ENCODE measurements at regions not wholly inside any gene's neighbourhood (a gene's known extent, or its start where the extent isn't known, plus 50 kb on each side); places are given as distances from the start of the nearest gene placed in this dataset.

DNA sequence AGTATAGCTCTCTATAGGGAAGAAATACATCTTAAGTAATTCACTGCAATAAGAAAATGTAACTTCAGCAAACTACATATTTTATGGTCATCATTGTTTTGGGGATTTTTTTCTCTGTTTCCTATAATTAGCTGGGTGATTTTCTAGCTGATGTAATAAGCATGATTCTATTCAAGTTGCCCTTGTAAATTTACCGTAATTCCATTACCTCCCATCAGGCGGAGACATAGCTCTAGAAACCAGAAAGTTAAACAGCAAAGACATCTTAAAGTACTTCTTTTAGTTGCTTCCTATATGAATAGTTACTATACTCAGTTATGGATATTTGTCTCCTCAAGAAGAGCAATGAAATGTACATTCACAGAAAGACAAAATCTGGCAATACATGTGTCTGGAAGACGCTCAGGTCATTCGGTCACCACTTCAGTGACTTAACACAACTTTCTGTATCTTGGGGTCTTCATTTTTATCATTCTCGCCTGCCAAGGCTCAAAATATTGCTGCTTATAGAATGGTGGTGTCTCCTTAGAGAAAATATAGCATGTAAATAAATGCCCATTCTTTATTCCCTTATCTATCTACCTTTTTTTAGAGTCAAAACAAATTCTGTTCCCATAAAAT is 239.9 kb upstream of the ZC3H12C start:
- no peak for DNase-seq
- TF ChIP-seq POLR2A (IDR thresholded peaks at IDR 0.05) (no peak), POLR2AphosphoS5 (IDR thresholded peaks at IDR 0.05) (no peak)
- TF ChIP-seq, protein P1, sequence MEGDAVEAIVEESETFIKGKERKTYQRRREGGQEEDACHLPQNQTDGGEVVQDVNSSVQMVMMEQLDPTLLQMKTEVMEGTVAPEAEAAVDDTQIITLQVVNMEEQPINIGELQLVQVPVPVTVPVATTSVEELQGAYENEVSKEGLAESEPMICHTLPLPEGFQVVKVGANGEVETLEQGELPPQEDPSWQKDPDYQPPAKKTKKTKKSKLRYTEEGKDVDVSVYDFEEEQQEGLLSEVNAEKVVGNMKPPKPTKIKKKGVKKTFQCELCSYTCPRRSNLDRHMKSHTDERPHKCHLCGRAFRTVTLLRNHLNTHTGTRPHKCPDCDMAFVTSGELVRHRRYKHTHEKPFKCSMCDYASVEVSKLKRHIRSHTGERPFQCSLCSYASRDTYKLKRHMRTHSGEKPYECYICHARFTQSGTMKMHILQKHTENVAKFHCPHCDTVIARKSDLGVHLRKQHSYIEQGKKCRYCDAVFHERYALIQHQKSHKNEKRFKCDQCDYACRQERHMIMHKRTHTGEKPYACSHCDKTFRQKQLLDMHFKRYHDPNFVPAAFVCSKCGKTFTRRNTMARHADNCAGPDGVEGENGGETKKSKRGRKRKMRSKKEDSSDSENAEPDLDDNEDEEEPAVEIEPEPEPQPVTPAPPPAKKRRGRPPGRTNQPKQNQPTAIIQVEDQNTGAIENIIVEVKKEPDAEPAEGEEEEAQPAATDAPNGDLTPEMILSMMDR (IDR thresholded peaks at IDR 0.05 in 8 of 11, conservative IDR thresholded peaks at IDR 0.05 in 3 of 11), result peak in 8 of 11 experiments; percentile 6 to 46 (median 36)
- intact Hi-C loops (cut with DNase I; ENCODE audit: low total_unique reads), result no loop called here
- WGBS, 5 donors, result 61 to 73% (median 66%) methylated on average over 5 of the region's 5 CpGs
- H3K4me3 ChIP-seq, result no peak overlapping the region
- H3K36me3 ChIP-seq, result no peaks in the 10 kb centered on the region
- no peaks in the 10 kb centered on the region for H3K4me1 ChIP-seq
- no peaks in the 10 kb centered on the region for H3K27me3 ChIP-seq (replicated peaks in 1 of 7)
- H3K27ac ChIP-seq, result no peak overlapping the region
- H3K9me3 ChIP-seq, result no peaks in the 10 kb centered on the region

- TF ChIP-seq POLR2A (IDR thresholded peaks at IDR 0.05), result no peak
- no peak for TF ChIP-seq POLR2AphosphoS5 (IDR thresholded peaks at IDR 0.05)
- TF ChIP-seq, protein P1 (IDR thresholded peaks at IDR 0.05 in 8 of 11, conservative IDR thresholded peaks at IDR 0.05 in 3 of 11), result no peak
- no peak for DNase-seq
- no peak overlapping the region for H3K27ac ChIP-seq
- H3K4me3 ChIP-seq, result no peak overlapping the region
- H3K9me3 ChIP-seq, result no peaks in the 10 kb centered on the region
- H3K4me1 ChIP-seq, result no peaks in the 10 kb centered on the region
- intact Hi-C loops (cut with DNase I; ENCODE audit: low total_unique reads), result no loop called here
- no peaks in the 10 kb centered on the region for H3K27me3 ChIP-seq (replicated peaks in 1 of 7)
- no peaks in the 10 kb centered on the region for H3K36me3 ChIP-seq
Observed at GRCh38 chr11:109854731-109855130, 238.5 kb upstream of the ZC3H12C start.

DNA sequence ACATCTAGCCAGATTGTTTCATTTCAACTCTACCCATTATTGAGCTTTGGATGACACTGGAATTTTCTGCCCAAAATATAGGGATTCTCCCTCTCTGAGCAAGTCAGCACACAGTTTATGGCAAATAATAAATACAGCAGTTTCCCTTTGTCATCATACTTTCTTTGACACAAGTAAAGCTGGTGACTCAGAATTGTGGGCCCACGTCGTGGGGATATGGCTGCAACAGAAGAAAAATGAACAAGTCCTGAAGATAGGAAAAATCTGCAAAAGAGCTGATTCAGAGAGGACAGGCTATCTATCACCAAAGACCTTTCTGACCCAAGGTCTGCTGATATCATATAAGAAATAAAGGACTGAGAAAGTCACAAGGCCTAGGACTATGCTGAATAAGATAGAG is 236.3 kb upstream of the ZC3H12C start:
- intact Hi-C loops (cut with DNase I; ENCODE audit: low total_unique reads), result no loop called here
- 87 to 96% (median 93%) methylated on average over 2 of the region's 2 CpGs for WGBS, 5 donors
- Histone ChIP-seq H3K27me3 (replicated peaks in 1 of 7) (no peaks in the 10 kb centered on the region), H3K4me3 (no peak overlapping the region), H3K36me3 (no peaks in the 10 kb centered on the region), H3K9me3 (no peaks in the 10 kb centered on the region), H3K27ac (no peak overlapping the region), H3K4me1 (no peaks in the 10 kb centered on the region)
- TF ChIP-seq, protein P1 (IDR thresholded peaks at IDR 0.05 in 8 of 11, conservative IDR thresholded peaks at IDR 0.05 in 3 of 11), result no peak
- TF ChIP-seq POLR2AphosphoS5 (IDR thresholded peaks at IDR 0.05) (no peak), POLR2A (IDR thresholded peaks at IDR 0.05) (no peak)
- no peak for DNase-seq

DNA sequence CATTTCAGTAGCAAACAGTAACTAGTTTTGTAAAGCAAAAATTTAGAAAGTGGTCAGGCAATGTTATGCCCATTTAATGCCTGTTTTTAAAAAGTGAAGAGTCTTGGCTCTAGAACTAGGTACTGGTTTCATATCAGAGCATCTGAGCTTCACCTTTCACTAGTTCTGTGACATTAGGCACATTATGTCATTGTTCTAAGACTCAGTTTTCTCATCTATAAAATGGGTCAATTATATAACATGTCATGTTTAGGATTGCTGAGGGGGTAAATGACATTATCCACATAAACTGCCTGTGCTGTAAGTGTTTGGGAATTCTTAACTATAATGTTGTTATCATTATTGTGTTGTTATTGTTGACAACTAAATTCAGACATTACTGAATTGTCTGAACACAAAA is 235.6 kb upstream of the ZC3H12C start:
- H3K4me3 ChIP-seq, result no peak overlapping the region
- DNase-seq, result no peak
- H3K4me1 ChIP-seq, result no peaks in the 10 kb centered on the region
- H3K27ac ChIP-seq, result no peak overlapping the region
- H3K27me3 ChIP-seq (replicated peaks in 1 of 7), result no peaks in the 10 kb centered on the region
- TF ChIP-seq POLR2A (IDR thresholded peaks at IDR 0.05) (no peak), POLR2AphosphoS5 (IDR thresholded peaks at IDR 0.05) (no peak)
- TF ChIP-seq, protein P1 (IDR thresholded peaks at IDR 0.05 in 8 of 11, conservative IDR thresholded peaks at IDR 0.05 in 3 of 11), result no peak
- intact Hi-C loops (cut with DNase I; ENCODE audit: low total_unique reads), result no loop called here
- no peaks in the 10 kb centered on the region for H3K36me3 ChIP-seq
- no peaks in the 10 kb centered on the region for H3K9me3 ChIP-seq

Data from spleen (tissue), 11 donors.